Tibial artery (tissue), 4 donors: ENCODE measurements at regions not wholly inside any gene's neighbourhood (a gene's known extent, or its start where the extent isn't known, plus 50 kb on each side); places are given as distances from the start of the nearest gene placed in this dataset.

Source experiments
- DNase-seq, 2 donors: peaks; one replicate each; pipeline ENCODE4 v3.0.0-alpha.2; 2019
- H3K27ac ChIP-seq, 2 donors: fragments of 200-600 bp; sonication (generic) in 1 of 2; 1 replicate in 1 of 2; 2 replicates in 1 of 2; pipeline ENCODE4 v1.5.1; 2018 to 2019; ENCODE audit warnings: mild to moderate bottlenecking in 1 of 2
- H3K27me3 ChIP-seq, 2 donors: fragments of 200-600 bp; sonication (generic) in 1 of 2; one replicate each; pipeline versions ENCODE4 v1.5.1 to v1.6.0; 2016 to 2019
- H3K36me3 ChIP-seq, 3 donors: fragments of 200-600 bp; sonication (generic) in 2 of 3; one replicate each; pipeline ENCODE4 v1.5.1; 2016 to 2019; ENCODE audit warnings: mild to moderate bottlenecking in 2 of 3
- H3K4me1 ChIP-seq, 4 donors: fragments of 200-600 bp; sonication (generic) in 2 of 4; 1 replicate in 3 of 4; 2 replicates in 1 of 4; pipeline ENCODE4 v1.5.1; 2016 to 2019
- H3K4me3 ChIP-seq, 2 donors: fragments of 200-600 bp; sonication (generic) in 1 of 2; 1 replicate in 1 of 2; 2 replicates in 1 of 2; pipeline ENCODE4 v1.5.1; 2018 to 2019; ENCODE audit warnings: mild to moderate bottlenecking in 2 of 2
- H3K9me3 ChIP-seq, 3 donors: fragments of 200-600 bp; sonication (generic) in 1 of 3; one replicate each; pipeline ENCODE4 v1.5.1; 2016 to 2019
- CTCF ChIP-seq, 2 experiments: fragments of 200-600 bp in 1 of 2; fragments of 450-650 bp in 1 of 2; IDR thresholded peaks; one replicate each; pipeline ENCODE4 v1.5.1; 2017 to 2019; ENCODE audit warnings: antibody characterized with exemption in 2 of 2, mild to moderate bottlenecking in 1 of 2, moderate library complexity in 1 of 2
- intact Hi-C: fragments of 100-400 bp; cut with DNase I; formaldehyde crosslinking; loops from one replicate; pipeline ENCODE4 v1.15.0; 2023; ENCODE audit warnings: low total_unique reads

GRCh38 chr2:8376603-8377410, 305.0 kb upstream of the ID2 start:
- Histone ChIP-seq H3K4me1 (no peaks in the 10 kb centered on the region), H3K9me3 (no peaks in the 10 kb centered on the region), H3K4me3 (no peak overlapping the region), H3K27me3 (no peaks in the 10 kb centered on the region), H3K27ac (no peak overlapping the region), H3K36me3 (no peaks in the 10 kb centered on the region)
- no peak for DNase-seq
- TF ChIP-seq CTCF (IDR thresholded peaks at IDR 0.05), result no peak
- intact Hi-C loops, result no loop called here

- DNase-seq, result no peak
- H3K27ac ChIP-seq, result no peak overlapping the region
- H3K4me3 ChIP-seq, result no peak overlapping the region
- H3K27me3 ChIP-seq, result no peaks in the 10 kb centered on the region
- no peak for TF ChIP-seq CTCF (IDR thresholded peaks at IDR 0.05)
- intact Hi-C loops, result no loop called here
- H3K9me3 ChIP-seq, result no peaks in the 10 kb centered on the region
- no peaks in the 10 kb centered on the region for H3K4me1 ChIP-seq
- H3K36me3 ChIP-seq, result no peaks in the 10 kb centered on the region
Observed at GRCh38 chr2:8378016-8378810, 303.6 kb upstream of the ID2 start.

- Histone ChIP-seq H3K27ac (no peak overlapping the region), H3K27me3 (no peaks in the 10 kb centered on the region), H3K9me3 (no peaks in the 10 kb centered on the region), H3K4me1 (no peaks in the 10 kb centered on the region), H3K4me3 (no peak overlapping the region), H3K36me3 (no peaks in the 10 kb centered on the region)
- no peak for TF ChIP-seq CTCF (IDR thresholded peaks at IDR 0.05)
- intact Hi-C loops, result no loop called here
- no peak for DNase-seq
Observed at GRCh38 chr2:8379128-8379527, 302.7 kb upstream of the ID2 start.

GRCh38 chr2:8379549-8379948, 302.3 kb upstream of the ID2 start:
- TF ChIP-seq CTCF (IDR thresholded peaks at IDR 0.05), result no peak
- Histone ChIP-seq H3K4me1 (no peaks in the 10 kb centered on the region), H3K36me3 (no peaks in the 10 kb centered on the region), H3K27me3 (no peaks in the 10 kb centered on the region), H3K27ac (no peak overlapping the region), H3K4me3 (no peak overlapping the region), H3K9me3 (no peaks in the 10 kb centered on the region)
- intact Hi-C loops, result no loop called here
- no peak for DNase-seq

- Histone ChIP-seq H3K27me3 (no peaks in the 10 kb centered on the region), H3K9me3 (no peaks in the 10 kb centered on the region), H3K27ac (no peak overlapping the region), H3K36me3 (no peaks in the 10 kb centered on the region), H3K4me1 (no peaks in the 10 kb centered on the region), H3K4me3 (no peak overlapping the region)
- DNase-seq, result peak in 1 of 2 donors; percentile 30
- no peak for TF ChIP-seq CTCF (IDR thresholded peaks at IDR 0.05)
- intact Hi-C loops, result no loop called here
Observed at GRCh38 chr2:8380026-8380425, 301.8 kb upstream of the ID2 start.
